Colonic mucosa (tissue), 4 donors: ENCODE measurements at regions not wholly inside any gene's neighbourhood (a gene's known extent, or its start where the extent isn't known, plus 50 kb on each side); places are given as distances from the start of the nearest gene placed in this dataset.

Experiments used
- DNase-seq: peaks from one replicate; pipeline ENCODE4 v3.0.0-alpha.2; 2020
- H3K27ac ChIP-seq: fragments of 200-600 bp; one replicate; pipeline ENCODE4 v1.8.0; 2021
- H3K27me3 ChIP-seq: fragments of 200-600 bp; one replicate; pipeline ENCODE4 v1.8.0; 2021
- H3K36me3 ChIP-seq: fragments of 200-600 bp; one replicate; pipeline ENCODE4 v1.8.0; 2021
- H3K4me1 ChIP-seq: fragments of 200-600 bp; one replicate; pipeline ENCODE4 v1.8.0; 2021; ENCODE audit warnings: mild to moderate bottlenecking
- H3K4me3 ChIP-seq: fragments of 200-600 bp; one replicate; pipeline ENCODE4 v1.8.0; 2021
- H3K9ac ChIP-seq, 2 donors: one replicate each; pipeline ENCODE4 v1.7.0; 2013; ENCODE audit warnings: control low read depth in 2 of 2, low read depth in 2 of 2, low read length in 2 of 2
- H3K9me3 ChIP-seq: fragments of 200-600 bp; one replicate; pipeline ENCODE4 v1.8.0; 2021
- intact Hi-C: fragments of 100-400 bp; cut with DNase I; formaldehyde crosslinking; loops from one replicate; pipeline ENCODE4 v1.14.1; 2022
- TF ChIP-seq, protein P1 (sequence below): fragments of 200-600 bp; IDR thresholded peaks from one replicate; pipeline ENCODE4 v1.8.0; 2022; ENCODE audit warnings: antibody characterized with exemption, mild to moderate bottlenecking
- donor health status: healthy.
- donor health status: DM: no; HTN: no; CAD: no.
- donor health status: DM: no; HTN: no; CAD: no.

DNA sequence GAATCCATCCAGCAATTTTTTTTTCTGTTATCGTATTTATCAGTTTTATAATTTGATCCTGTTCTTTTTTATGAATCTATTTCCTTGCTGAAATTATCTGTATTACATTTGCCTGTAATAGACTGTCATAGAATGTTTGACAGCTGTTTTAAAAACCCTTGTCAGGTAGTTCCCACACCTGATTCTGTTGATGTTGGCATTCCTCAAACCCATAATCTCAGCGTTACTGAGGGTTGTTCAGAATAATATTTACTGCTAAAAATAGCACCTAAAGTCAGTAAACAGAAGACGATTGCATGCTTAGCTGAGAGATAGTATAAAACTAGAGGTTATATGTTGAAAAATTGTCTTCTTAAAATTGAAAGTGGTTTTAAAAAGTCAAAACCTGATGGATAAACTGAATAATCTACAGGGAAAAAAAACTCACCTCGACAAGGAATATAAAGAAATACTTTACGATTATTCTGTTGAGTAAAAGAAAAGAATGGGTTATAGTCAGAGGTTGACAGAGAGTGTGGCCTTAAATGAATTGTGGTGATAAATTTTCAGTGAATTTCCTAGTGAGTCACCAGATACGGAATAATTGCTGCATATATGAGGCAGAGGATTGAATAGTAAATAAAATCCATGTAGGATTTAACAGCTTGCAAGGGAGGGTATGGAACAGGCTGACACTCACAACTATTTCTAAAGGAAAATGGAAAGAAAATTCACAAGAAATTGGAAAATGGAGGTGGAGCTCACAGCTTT lies 824.1 kb upstream of the IGFBP3 start:
- Histone ChIP-seq H3K9me3 (no peaks in the 10 kb centered on the region), H3K4me3 (no peak overlapping the region), H3K36me3 (no peaks in the 10 kb centered on the region), H3K4me1 (no peaks in the 10 kb centered on the region), H3K9ac (no peak overlapping the region), H3K27me3 (no peaks in the 10 kb centered on the region), H3K27ac (no peak overlapping the region)
- intact Hi-C loops, result no loop called here
- TF ChIP-seq, protein P1, sequence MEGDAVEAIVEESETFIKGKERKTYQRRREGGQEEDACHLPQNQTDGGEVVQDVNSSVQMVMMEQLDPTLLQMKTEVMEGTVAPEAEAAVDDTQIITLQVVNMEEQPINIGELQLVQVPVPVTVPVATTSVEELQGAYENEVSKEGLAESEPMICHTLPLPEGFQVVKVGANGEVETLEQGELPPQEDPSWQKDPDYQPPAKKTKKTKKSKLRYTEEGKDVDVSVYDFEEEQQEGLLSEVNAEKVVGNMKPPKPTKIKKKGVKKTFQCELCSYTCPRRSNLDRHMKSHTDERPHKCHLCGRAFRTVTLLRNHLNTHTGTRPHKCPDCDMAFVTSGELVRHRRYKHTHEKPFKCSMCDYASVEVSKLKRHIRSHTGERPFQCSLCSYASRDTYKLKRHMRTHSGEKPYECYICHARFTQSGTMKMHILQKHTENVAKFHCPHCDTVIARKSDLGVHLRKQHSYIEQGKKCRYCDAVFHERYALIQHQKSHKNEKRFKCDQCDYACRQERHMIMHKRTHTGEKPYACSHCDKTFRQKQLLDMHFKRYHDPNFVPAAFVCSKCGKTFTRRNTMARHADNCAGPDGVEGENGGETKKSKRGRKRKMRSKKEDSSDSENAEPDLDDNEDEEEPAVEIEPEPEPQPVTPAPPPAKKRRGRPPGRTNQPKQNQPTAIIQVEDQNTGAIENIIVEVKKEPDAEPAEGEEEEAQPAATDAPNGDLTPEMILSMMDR, result no peak
- no peak for DNase-seq

DNA sequence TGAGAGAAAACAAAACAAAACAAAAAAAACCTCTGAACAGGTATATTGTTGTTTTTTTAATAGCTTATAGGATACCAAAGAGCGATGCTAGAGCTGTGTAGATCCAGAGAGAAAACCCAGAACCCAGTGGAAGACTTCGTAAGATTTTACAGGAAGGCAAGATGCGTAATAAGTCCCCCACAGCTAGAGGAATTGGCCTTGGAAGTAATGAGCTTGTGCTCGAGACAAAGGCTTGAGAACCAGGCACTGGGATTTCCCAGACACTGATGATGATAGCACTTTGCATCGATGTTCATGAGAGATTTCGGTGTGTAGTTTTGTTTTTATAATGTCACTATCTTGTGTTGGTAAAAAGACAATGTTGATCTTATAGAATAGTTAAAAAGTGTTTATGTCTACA lies 821.5 kb upstream of the IGFBP3 start:
- no peaks in the 10 kb centered on the region for H3K27me3 ChIP-seq
- TF ChIP-seq, protein P1, result no peak
- no peak overlapping the region for H3K9ac ChIP-seq
- intact Hi-C loops, result no loop called here
- no peaks in the 10 kb centered on the region for H3K36me3 ChIP-seq
- no peaks in the 10 kb centered on the region for H3K9me3 ChIP-seq
- DNase-seq, result no peak
- no peak overlapping the region for H3K4me3 ChIP-seq
- H3K4me1 ChIP-seq, result no peaks in the 10 kb centered on the region
- H3K27ac ChIP-seq, result no peak overlapping the region

DNA sequence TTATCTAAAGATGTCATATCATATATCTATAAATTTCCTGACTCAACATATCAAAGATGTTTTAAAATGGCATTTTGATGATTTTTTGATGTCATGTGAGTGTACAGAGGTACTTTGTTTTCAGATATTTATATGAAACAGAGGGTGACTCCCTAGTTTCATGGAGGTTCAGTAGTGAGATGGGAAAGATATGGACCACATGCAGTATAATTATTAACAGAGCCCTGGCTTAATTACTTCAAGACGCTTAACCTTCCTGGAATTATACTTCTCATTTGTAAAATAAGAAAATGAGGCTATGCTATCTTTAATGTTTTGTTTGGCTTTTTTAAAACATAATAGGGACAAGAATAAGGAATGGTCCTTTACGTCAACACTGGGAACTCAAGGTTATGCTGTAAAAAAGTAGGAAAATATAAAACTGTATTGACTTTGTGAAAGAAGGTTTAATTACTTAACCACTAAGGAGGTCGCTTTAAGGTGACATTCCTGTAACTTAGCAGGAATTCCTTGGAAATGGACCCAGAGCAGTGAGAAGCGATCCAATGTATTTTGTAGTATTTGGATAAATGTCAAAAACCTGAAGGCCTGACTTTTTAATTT lies 821.0 kb upstream of the IGFBP3 start:
- intact Hi-C loops, result no loop called here
- H3K4me3 ChIP-seq, result no peak overlapping the region
- TF ChIP-seq, protein P1, result no peak
- no peaks in the 10 kb centered on the region for H3K4me1 ChIP-seq
- no peaks in the 10 kb centered on the region for H3K9me3 ChIP-seq
- no peak overlapping the region for H3K27ac ChIP-seq
- H3K36me3 ChIP-seq, result no peaks in the 10 kb centered on the region
- no peak for DNase-seq
- no peak overlapping the region for H3K9ac ChIP-seq
- no peaks in the 10 kb centered on the region for H3K27me3 ChIP-seq

DNA sequence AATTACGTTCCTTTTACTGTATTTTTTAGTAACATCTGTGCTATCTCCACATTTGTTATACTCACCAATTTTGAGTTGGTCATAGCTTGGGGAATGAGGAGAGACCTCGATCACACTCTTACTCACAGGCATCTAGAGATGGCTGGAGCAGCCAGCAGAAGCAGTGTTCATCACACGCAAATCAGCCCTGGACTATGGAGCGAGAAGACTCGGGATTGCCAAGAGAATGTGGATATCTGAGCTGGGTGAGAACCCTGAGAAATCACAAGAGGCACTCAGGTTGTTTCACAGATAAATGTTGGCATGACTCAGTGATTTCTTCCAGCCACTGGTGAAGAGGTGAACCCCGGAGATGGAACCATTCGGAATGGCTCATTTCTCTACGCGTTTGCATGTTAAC lies 820.1 kb upstream of the IGFBP3 start:
- Histone ChIP-seq H3K27me3 (no peaks in the 10 kb centered on the region), H3K9ac (no peak overlapping the region)
- intact Hi-C loops, result no loop called here

DNA sequence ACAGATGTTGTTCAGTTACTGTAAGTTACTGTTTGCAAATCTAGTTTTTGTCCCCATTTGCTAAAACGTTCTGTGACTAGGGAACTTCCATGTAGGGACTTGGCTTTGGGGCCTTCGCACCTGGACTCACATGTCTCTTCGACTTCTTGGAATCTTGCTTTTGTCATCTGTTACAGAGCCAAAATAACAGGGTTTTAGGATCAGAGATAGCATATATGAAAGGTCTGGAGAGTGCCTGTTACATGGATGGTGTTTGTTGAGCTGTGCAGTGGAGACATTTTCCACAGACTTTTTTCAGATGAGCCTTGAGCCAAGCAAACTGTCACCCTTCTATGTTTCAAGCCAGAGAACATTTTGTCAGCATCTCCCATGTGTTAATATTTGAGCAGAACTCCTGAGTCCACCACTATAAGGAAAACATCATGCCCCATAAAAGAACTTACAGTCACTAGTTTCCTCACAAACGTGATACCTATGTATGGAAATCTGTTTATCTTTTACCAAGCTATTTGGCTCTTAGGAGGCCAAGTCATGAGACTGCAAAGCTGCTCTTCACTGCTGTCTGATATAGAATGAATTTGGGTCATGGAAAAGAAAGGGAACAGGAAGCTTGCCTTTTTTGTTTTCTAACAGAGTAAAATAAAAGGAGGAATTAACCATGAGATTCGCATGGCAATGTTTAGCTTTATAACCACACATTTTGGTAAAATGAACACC lies 818.6 kb upstream of the IGFBP3 start:
- no peak overlapping the region for H3K4me3 ChIP-seq
- no peaks in the 10 kb centered on the region for H3K36me3 ChIP-seq
- no peaks in the 10 kb centered on the region for H3K4me1 ChIP-seq
- no peak overlapping the region for H3K9ac ChIP-seq
- intact Hi-C loops, result no loop called here
- DNase-seq, result no peak
- H3K27ac ChIP-seq, result no peak overlapping the region
- no peaks in the 10 kb centered on the region for H3K27me3 ChIP-seq
- TF ChIP-seq, protein P1, result no peak
- no peaks in the 10 kb centered on the region for H3K9me3 ChIP-seq

More for the DNA sequence above, 820.1 kb upstream of the IGFBP3 start:
- Histone ChIP-seq H3K27ac (no peak overlapping the region), H3K9me3 (no peaks in the 10 kb centered on the region), H3K4me1 (no peaks in the 10 kb centered on the region), H3K4me3 (no peak overlapping the region), H3K36me3 (no peaks in the 10 kb centered on the region)
- TF ChIP-seq, protein P1, result no peak
- DNase-seq, result no peak
